IPS-15b (cell line): ENCODE measurements at regions not wholly inside any gene's neighbourhood (a gene's known extent, or its start where the extent isn't known, plus 50 kb on each side); places are given as distances from the start of the nearest gene placed in this dataset.
"Not testable (repeated sequence)": the region's sequence is repeated elsewhere in the genome, so short reads cannot be mapped to it uniquely, and the experiment has no call there.

Experiments used
- H3K27me3 ChIP-seq: one replicate; pipeline ENCODE4 v1.6.1; 2013; ENCODE audit warnings: low read length; ENCODE audit not compliant: control insufficient read depth, insufficient read depth
- H3K36me3 ChIP-seq: one replicate; pipeline ENCODE4 v1.6.1; 2013; ENCODE audit warnings: low read length; ENCODE audit not compliant: control insufficient read depth, insufficient read depth
- H3K4me1 ChIP-seq: one replicate; pipeline ENCODE4 v1.6.1; 2013; ENCODE audit warnings: mild to moderate bottlenecking, low read length; ENCODE audit not compliant: control insufficient read depth, insufficient read depth
- H3K4me3 ChIP-seq: one replicate; pipeline ENCODE4 v1.5.1; 2013; ENCODE audit warnings: low read depth, low read length
- H3K9ac ChIP-seq: one replicate; pipeline ENCODE4 v1.6.1; 2013; ENCODE audit warnings: low read depth, mild to moderate bottlenecking, low read length
- H3K9me3 ChIP-seq: one replicate; pipeline ENCODE4 v1.6.1; 2013; ENCODE audit warnings: mild to moderate bottlenecking, low read length; ENCODE audit not compliant: control insufficient read depth, insufficient read depth

- no peaks in the 10 kb centered on the region for H3K27me3 ChIP-seq
- no peaks in the 10 kb centered on the region for H3K4me1 ChIP-seq
- no peaks in the 10 kb centered on the region for H3K9me3 ChIP-seq
- H3K4me3 ChIP-seq, result no peak overlapping the region
- H3K36me3 ChIP-seq, result no peaks in the 10 kb centered on the region
- H3K9ac ChIP-seq, result no peak overlapping the region
These were observed 70.4 kb downstream of the TDRD15 start for GRCh38 chr2:21194147-21194546.

GRCh38 chr2:21194858-21195271 lies 71.1 kb downstream of the TDRD15 start:
- no peak overlapping the region for H3K4me3 ChIP-seq

GRCh38 chr2:21195326-21195725 lies 71.6 kb downstream of the TDRD15 start:
- Histone ChIP-seq H3K36me3 (no peaks in the 10 kb centered on the region), H3K4me1 (no peaks in the 10 kb centered on the region), H3K9ac (no peak overlapping the region), H3K27me3 (no peaks in the 10 kb centered on the region), H3K9me3 (no peaks in the 10 kb centered on the region), H3K4me3 (no peak overlapping the region)

More at GRCh38 chr2:21194858-21195271, 71.1 kb downstream of the TDRD15 start:
- Histone ChIP-seq H3K9me3 (no peaks in the 10 kb centered on the region), H3K36me3 (no peaks in the 10 kb centered on the region), H3K4me1 (no peaks in the 10 kb centered on the region), H3K27me3 (no peaks in the 10 kb centered on the region), H3K9ac (no peak overlapping the region)

- Histone ChIP-seq H3K4me3 (no peak overlapping the region), H3K9me3 (no peaks in the 10 kb centered on the region), H3K36me3 (no peaks in the 10 kb centered on the region), H3K9ac (no peak overlapping the region), H3K27me3 (no peaks in the 10 kb centered on the region), H3K4me1 (no peaks in the 10 kb centered on the region)
These were observed 74.9 kb downstream of the TDRD15 start for GRCh38 chr2:21198637-21199036.

- Histone ChIP-seq H3K36me3 (no peaks in the 10 kb centered on the region), H3K4me3 (no peak overlapping the region), H3K9me3 (no peaks in the 10 kb centered on the region), H3K27me3 (no peaks in the 10 kb centered on the region), H3K4me1 (no peaks in the 10 kb centered on the region), H3K9ac (no peak overlapping the region)
These were observed 80.2 kb downstream of the TDRD15 start for GRCh38 chr2:21203976-21204375.

- not testable (repeated sequence) for H3K36me3 ChIP-seq, H3K4me3 ChIP-seq, H3K4me1 ChIP-seq, H3K9me3 ChIP-seq, H3K27me3 ChIP-seq, H3K9ac ChIP-seq
These were observed 90.3 kb downstream of the TDRD15 start for GRCh38 chr2:21214085-21214484.

- H3K9me3 ChIP-seq, result no peaks in the 10 kb centered on the region
- H3K27me3 ChIP-seq, result no peaks in the 10 kb centered on the region
- no peak overlapping the region for H3K9ac ChIP-seq
- H3K4me3 ChIP-seq, result no peak overlapping the region
- no peaks in the 10 kb centered on the region for H3K36me3 ChIP-seq
- H3K4me1 ChIP-seq, result no peaks in the 10 kb centered on the region
These were observed 93.7 kb downstream of the TDRD15 start for GRCh38 chr2:21217442-21217841.

DNA sequence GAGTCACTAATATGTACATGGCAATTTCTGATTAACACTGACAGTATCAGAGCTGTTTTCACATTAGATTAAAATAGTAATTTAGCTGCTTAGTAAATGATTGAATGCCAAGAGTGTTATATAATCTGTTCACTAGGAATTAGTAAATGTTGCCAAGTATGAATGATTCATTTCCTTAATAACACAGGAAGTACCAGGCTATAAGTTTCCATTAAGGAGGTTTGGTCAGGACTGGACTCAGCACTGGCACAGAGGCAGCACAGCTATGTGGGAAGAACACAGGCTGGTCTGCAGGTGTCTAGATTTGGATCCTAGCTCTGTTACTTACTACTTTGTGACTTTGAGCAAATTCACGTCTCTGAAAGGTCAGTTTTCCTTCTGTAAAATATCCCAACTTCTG lies 97.2 kb downstream of the TDRD15 start:
- no peaks in the 10 kb centered on the region for H3K4me1 ChIP-seq
- no peak overlapping the region for H3K9ac ChIP-seq
- H3K27me3 ChIP-seq, result no peaks in the 10 kb centered on the region
- no peaks in the 10 kb centered on the region for H3K36me3 ChIP-seq
- no peaks in the 10 kb centered on the region for H3K9me3 ChIP-seq
- H3K4me3 ChIP-seq, result no peak overlapping the region

DNA sequence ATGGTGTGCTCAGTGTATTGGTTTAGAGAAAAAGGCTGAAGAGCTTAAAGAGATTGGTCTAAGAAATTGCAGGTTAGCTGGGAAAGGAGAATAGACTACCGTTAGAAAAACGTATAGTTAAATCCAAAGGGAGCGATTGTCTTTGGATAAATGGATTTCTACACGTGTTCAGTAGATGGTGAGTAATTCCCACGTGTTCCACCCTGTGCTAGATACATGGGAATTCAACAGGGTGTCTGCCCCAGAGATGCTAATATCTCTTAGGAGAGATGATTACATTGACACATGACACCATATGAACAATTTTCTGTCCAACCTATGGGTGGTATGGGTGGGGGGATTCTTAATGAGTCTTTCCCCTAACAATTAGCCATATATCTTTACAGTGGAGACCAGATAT lies 99.8 kb downstream of the TDRD15 start:
- Histone ChIP-seq H3K9ac (no peak overlapping the region), H3K4me1 (peaks cover 2% of the 10 kb centered on the region), H3K36me3 (no peaks in the 10 kb centered on the region), H3K4me3 (no peak overlapping the region), H3K27me3 (no peaks in the 10 kb centered on the region), H3K9me3 (no peaks in the 10 kb centered on the region)

GRCh38 chr2:21228041-21228895 lies 104.5 kb downstream of the TDRD15 start:
- Histone ChIP-seq H3K27me3 (no peaks in the 10 kb centered on the region), H3K4me1 (peaks cover 2% of the 10 kb centered on the region), H3K9ac (no peak overlapping the region), H3K9me3 (no peaks in the 10 kb centered on the region), H3K4me3 (no peak overlapping the region), H3K36me3 (no peaks in the 10 kb centered on the region)

- no peak overlapping the region for H3K4me3 ChIP-seq
- H3K36me3 ChIP-seq, result no peaks in the 10 kb centered on the region
- H3K27me3 ChIP-seq, result no peaks in the 10 kb centered on the region
- H3K4me1 ChIP-seq, result peaks cover 2% of the 10 kb centered on the region
- H3K9ac ChIP-seq, result no peak overlapping the region
- H3K9me3 ChIP-seq, result no peaks in the 10 kb centered on the region
These were observed 105.5 kb downstream of the TDRD15 start for GRCh38 chr2:21229302-21229701.

DNA sequence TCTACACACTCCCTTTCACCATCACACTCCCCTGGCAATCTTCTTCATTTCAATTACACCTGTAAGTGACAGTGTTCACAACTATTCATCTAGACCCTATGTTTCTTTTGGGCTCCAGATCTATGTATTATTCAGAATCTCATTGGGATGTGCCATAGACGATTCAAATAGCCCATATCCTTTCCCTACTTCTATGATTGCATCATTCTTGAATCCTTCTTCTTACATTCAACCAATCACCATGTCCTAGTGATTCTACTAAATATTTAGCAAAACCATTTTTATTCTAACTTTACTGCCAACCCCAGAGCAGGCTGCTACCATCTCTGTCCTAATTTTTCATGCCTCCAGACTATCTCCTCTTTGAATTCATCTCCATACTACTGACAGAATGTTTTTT lies 106.4 kb downstream of the TDRD15 start:
- no peaks in the 10 kb centered on the region for H3K9me3 ChIP-seq
- H3K9ac ChIP-seq, result no peak overlapping the region
- no peaks in the 10 kb centered on the region for H3K36me3 ChIP-seq
- peaks cover 2% of the 10 kb centered on the region for H3K4me1 ChIP-seq
- H3K27me3 ChIP-seq, result no peaks in the 10 kb centered on the region
- no peak overlapping the region for H3K4me3 ChIP-seq
